Retinal pigment epithelial cell (primary cell): ENCODE measurements at regions not wholly inside any gene's neighbourhood (a gene's known extent, or its start where the extent isn't known, plus 50 kb on each side); places are given as distances from the start of the nearest gene placed in this dataset.

Experiments used
- DNase-seq: peaks from one replicate; pipeline ENCODE4 v3.0.0-alpha.2; 2010; ENCODE audit warnings: low read depth
- H3K4me3 ChIP-seq: 2 replicates; pipeline ENCODE4 v1.5.1; 2011; ENCODE audit warnings: mild to moderate bottlenecking, low read length, control low read depth, moderate library complexity
- CTCF ChIP-seq: conservative IDR thresholded peaks from 2 replicates; pipeline ENCODE4 v1.5.1; 2011; ENCODE audit warnings: low read depth, low read length, control low read depth, inconsistent platforms

GRCh38 chr16:73262931-73263330, 215.0 kb upstream of the ZFHX3 start:
- no peak overlapping the region for H3K4me3 ChIP-seq
- no peak for TF ChIP-seq CTCF
- DNase-seq = no peak

- TF ChIP-seq CTCF = no peak
- no peak for DNase-seq
- H3K4me3 ChIP-seq = no peak overlapping the region
Measured at GRCh38 chr16:73255031-73255430, 207.1 kb upstream of the ZFHX3 start.

GRCh38 chr16:73253922-73254480, 206.1 kb upstream of the ZFHX3 start:
- TF ChIP-seq CTCF = no peak
- no peak for DNase-seq
- no peak overlapping the region for H3K4me3 ChIP-seq

GRCh38 chr16:73252446-73252845, 204.5 kb upstream of the ZFHX3 start:
- no peak for DNase-seq

GRCh38 chr16:73251608-73252007, 203.7 kb upstream of the ZFHX3 start:
- TF ChIP-seq CTCF = no peak
- H3K4me3 ChIP-seq = no peak overlapping the region
- no peak for DNase-seq

More at GRCh38 chr16:73252446-73252845, 204.5 kb upstream of the ZFHX3 start:
- TF ChIP-seq CTCF = no peak
- H3K4me3 ChIP-seq = no peak overlapping the region

- TF ChIP-seq CTCF = no peak
- no peak for DNase-seq
- no peak overlapping the region for H3K4me3 ChIP-seq
Measured at GRCh38 chr16:73248316-73248715, 200.4 kb upstream of the ZFHX3 start.

- no peak overlapping the region for H3K4me3 ChIP-seq
- DNase-seq = no peak
- TF ChIP-seq CTCF = no peak
Measured at GRCh38 chr16:73240920-73241319, 193.0 kb upstream of the ZFHX3 start.
